K562 (cell line): ENCODE measurements at regions not wholly inside any gene's neighbourhood (a gene's known extent, or its start where the extent isn't known, plus 50 kb on each side); places are given as distances from the start of the nearest gene placed in this dataset.

Experiments
- ATAC-seq: fragments of 200-7000 bp; cut with Tn5 transposase; 3 replicates; pipeline ENCODE4 v1.9.1; 2020; ENCODE audit warnings: moderate library complexity
- BruUV-seq: library from RNA; stranded (reverse); fragments of 400-500 nt; replicated peaks from 2 replicates; lab custom pipeline; 2021; lab: Mats Ljungman, UMichigan
- CTCF ChIA-PET: fragments of 300-600 bp; formaldehyde crosslinking; extraction: SDS; loops from one replicate; lab custom pipeline; 2021; ENCODE audit warnings: low intra/inter-chr PET ratio; lab: Yijun Ruan, JAX
- POLR2A ChIA-PET: fragments of 300-600, 350-650 bp; sonication (Branson Sonifier 250); formaldehyde crosslinking; extraction: SDS; loops from one replicate; lab custom pipeline; 2021; ENCODE audit warnings: antibody characterized with exemption, inconsistent platforms; lab: Yijun Ruan, JAX
- DNase-seq, 4 experiments: peaks; one replicate each; pipeline versions ENCODE4 v3.0.0 to v3.0.0-alpha.2; 2011 to 2018; ENCODE audit warnings: low spot score in 3 of 4, mixed read lengths in 3 of 4; ENCODE audit errors: extremely low read depth in 1 of 4
- FAIRE-seq: peaks from 2 replicates; lab custom pipeline; 2011; peaks lifted over from hg19 to GRCh38; lab: Jason Lieb, UNC
- H2AFZ ChIP-seq: 2 replicates; pipeline ENCODE4 v1.6.0; 2011; ENCODE audit warnings: low read depth, low read length, control low read depth, inconsistent platforms
- H3K27ac ChIP-seq: fragments of 200-600 bp; 3 replicates; pipeline ENCODE4 v1.8.0; 2011; ENCODE audit warnings: low read depth, mild to moderate bottlenecking, control low read depth, inconsistent platforms, low read length, moderate library complexity, mixed read lengths; ENCODE audit errors: extremely low read depth
- H3K27me3 ChIP-seq, 2 experiments: fragments of 300-600 bp in 1 of 2; 2 replicates in 1 of 2; 3 replicates in 1 of 2; pipeline versions ENCODE4 v1.6.0 to v1.8.0; 2011; ENCODE audit warnings: inconsistent platforms in 2 of 2, low read length in 2 of 2, mild to moderate bottlenecking in 1 of 2, mixed read lengths in 1 of 2, moderate library complexity in 1 of 2; ENCODE audit not compliant: control insufficient read depth in 2 of 2, insufficient read depth in 2 of 2
- H3K36me3 ChIP-seq: fragments of 300-600 bp; 3 replicates; pipeline ENCODE4 v1.8.0; 2011; ENCODE audit warnings: mild to moderate bottlenecking, low read length, inconsistent platforms; ENCODE audit not compliant: control insufficient read depth, insufficient read depth
- H3K4me1 ChIP-seq, 2 experiments: fragments of 200-600 bp in 1 of 2; replicated peaks in 1 of 2; 2 replicates in 1 of 2; 3 replicates in 1 of 2; pipeline versions ENCODE4 v1.5.1 to v1.8.0; 2011; ENCODE audit warnings: inconsistent platforms in 2 of 2, low read length in 2 of 2, mild to moderate bottlenecking in 1 of 2, mixed read lengths in 1 of 2, moderate library complexity in 1 of 2; ENCODE audit not compliant: control insufficient read depth in 2 of 2, insufficient read depth in 2 of 2
- H3K4me2 ChIP-seq: 2 replicates; pipeline ENCODE4 v1.6.1; 2011; ENCODE audit warnings: low read length, control low read depth, inconsistent platforms, mixed read lengths; ENCODE audit not compliant: insufficient read depth
- H3K4me3 ChIP-seq: fragments of 200-600 bp; sonication (generic), shearing (Covaris generic); 2 replicates; pipeline ENCODE4 v1.5.1; 2016; ENCODE audit warnings: control low read depth, inconsistent platforms
- H3K79me2 ChIP-seq: fragments of 200-600 bp; 3 replicates; pipeline ENCODE4 v1.8.0; 2011; ENCODE audit warnings: low read length, inconsistent platforms; ENCODE audit not compliant: control insufficient read depth, insufficient read depth
- H3K9ac ChIP-seq, 2 experiments: 2 replicates each; pipeline versions ENCODE4 v1.6.0 to v1.6.1; 2011; ENCODE audit warnings: low read depth in 2 of 2, low read length in 2 of 2, control low read depth in 1 of 2, inconsistent platforms in 1 of 2, mild to moderate bottlenecking in 1 of 2, mixed read lengths in 1 of 2; ENCODE audit not compliant: insufficient read depth in 1 of 2
- H3K9me1 ChIP-seq: one replicate; pipeline ENCODE4 v1.6.0; 2011; ENCODE audit warnings: inconsistent platforms, mild to moderate bottlenecking, low read length, moderate library complexity; ENCODE audit not compliant: control insufficient read depth, insufficient read depth
- H3K9me3 ChIP-seq: replicated peaks from 2 replicates; pipeline ENCODE4 v1.5.1; 2011; ENCODE audit warnings: low read depth, low read length, inconsistent platforms; ENCODE audit not compliant: control insufficient read depth, insufficient read depth
- H4K20me1 ChIP-seq: replicated peaks from 2 replicates; pipeline ENCODE4 v1.6.1; 2011; ENCODE audit warnings: low read length, inconsistent platforms, mixed read lengths; ENCODE audit not compliant: control insufficient read depth, insufficient read depth
- ARID1B ChIP-seq: fragments of 450-650 bp; IDR thresholded peaks from 2 replicates; pipeline ENCODE4 v1.6.1; 2016; ENCODE audit warnings: antibody characterized with exemption, mild to moderate bottlenecking, inconsistent platforms
- E2F3 ChIP-seq: fragments of 250-450 bp; sonication (Bioruptor Pico); IDR thresholded peaks from 2 replicates; pipeline ENCODE4 v1.4.0; 2020; ENCODE audit warnings: mild to moderate bottlenecking
- ELK3 ChIP-seq: fragments of 450-650 bp; formaldehyde crosslinking; IDR thresholded peaks from 2 replicates; pipeline ENCODE4 v1.4.0; 2020; ENCODE audit warnings: mild to moderate bottlenecking
- ERF ChIP-seq: fragments of 450-650 bp; formaldehyde crosslinking; IDR thresholded peaks from 2 replicates; pipeline ENCODE4 v1.4.0; 2020; ENCODE audit warnings: mild to moderate bottlenecking, mixed read lengths
- GTF2A2 ChIP-seq: IDR thresholded peaks from 2 replicates; pipeline ENCODE4 v1.6.1; 2016; ENCODE audit warnings: mild to moderate bottlenecking, missing genetic modification characterization, missing compliant biosample characterization
- RBFOX2 ChIP-seq: fragments of 200-400 bp; formaldehyde crosslinking; IDR thresholded peaks from 2 replicates; pipeline ENCODE4 v1.6.1; 2017; ENCODE audit warnings: low read depth, mild to moderate bottlenecking, low read length, moderate library complexity
- SAFB ChIP-seq: fragments of 200-400 bp; formaldehyde crosslinking; IDR thresholded peaks from 2 replicates; pipeline ENCODE4 v1.6.1; 2017; ENCODE audit warnings: low read depth, low read length, borderline replicate concordance
- SMC3 ChIP-seq: conservative IDR thresholded peaks from 2 replicates; pipeline ENCODE4 v1.6.1; 2011; ENCODE audit warnings: low read depth, low read length, improper control_type of control experiment; ENCODE audit not compliant: insufficient read depth
- TAL1 ChIP-seq: fragments of 450-650 bp; IDR thresholded peaks from 2 replicates; pipeline ENCODE4 v1.6.1; 2016; ENCODE audit warnings: mild to moderate bottlenecking
- ZNF143 ChIP-seq: sonication (generic); formaldehyde crosslinking; IDR thresholded peaks from 2 replicates; pipeline ENCODE4 v1.9.0; 2022; ENCODE audit warnings: mild to moderate bottlenecking, missing genetic modification reagents
- ZNF512 ChIP-seq: IDR thresholded peaks from 2 replicates; pipeline ENCODE4 v1.6.1; 2016; ENCODE audit warnings: missing genetic modification characterization, missing compliant biosample characterization
- ZNF717 ChIP-seq: fragments of 250-450 bp; sonication (Bioruptor Pico); IDR thresholded peaks from 2 replicates; pipeline ENCODE4 v1.5.0; 2021
- ZZZ3 ChIP-seq: fragments of 450-650 bp; IDR thresholded peaks from 2 replicates; pipeline ENCODE4 v1.6.1; 2016; ENCODE audit warnings: antibody characterized with exemption, mild to moderate bottlenecking, moderate library complexity
- WGBS: fragments of 100-300 bp; shearing (Covaris generic); methylation state at CpG from one replicate; pipeline ENCODE4 v1.1.6; 2016; ENCODE audit warnings: low coverage, mixed read lengths; ENCODE audit not compliant: insufficient coverage; ENCODE audit errors: missing lambda C conversion rate; 5-methylcytosine and 5-hydroxymethylcytosine counted together
- in situ Hi-C: fragments of 300-500 bp; cut with MboI; formaldehyde crosslinking; loops from 4 replicates; pipeline ENCODE4 v1.15.0; 2018; ENCODE audit warnings: inconsistent platforms, mixed read lengths
- intact Hi-C: fragments of 100-400 bp; cut with micrococcal nuclease; formaldehyde crosslinking; loops from 2 replicates; pipeline ENCODE4 v1.14.2; 2022
- TF ChIP-seq, protein P1 (sequence below): sonication (generic); formaldehyde crosslinking; IDR thresholded peaks from 2 replicates; pipeline ENCODE4 v1.8.0; 2023; ENCODE audit warnings: mild to moderate bottlenecking, missing genetic modification reagents

- TF ChIP-seq ARID1B: no peak
- TF ChIP-seq ERF: no peak
- TF ChIP-seq SMC3: no peak
- TF ChIP-seq TAL1: no peak
- TF ChIP-seq SAFB: no peak
- TF ChIP-seq, all 486 proteins: peak for 0
Measured at GRCh38 chr2:12543076-12543977, 173.4 kb upstream of the TRIB2 start (continued).

DNA sequence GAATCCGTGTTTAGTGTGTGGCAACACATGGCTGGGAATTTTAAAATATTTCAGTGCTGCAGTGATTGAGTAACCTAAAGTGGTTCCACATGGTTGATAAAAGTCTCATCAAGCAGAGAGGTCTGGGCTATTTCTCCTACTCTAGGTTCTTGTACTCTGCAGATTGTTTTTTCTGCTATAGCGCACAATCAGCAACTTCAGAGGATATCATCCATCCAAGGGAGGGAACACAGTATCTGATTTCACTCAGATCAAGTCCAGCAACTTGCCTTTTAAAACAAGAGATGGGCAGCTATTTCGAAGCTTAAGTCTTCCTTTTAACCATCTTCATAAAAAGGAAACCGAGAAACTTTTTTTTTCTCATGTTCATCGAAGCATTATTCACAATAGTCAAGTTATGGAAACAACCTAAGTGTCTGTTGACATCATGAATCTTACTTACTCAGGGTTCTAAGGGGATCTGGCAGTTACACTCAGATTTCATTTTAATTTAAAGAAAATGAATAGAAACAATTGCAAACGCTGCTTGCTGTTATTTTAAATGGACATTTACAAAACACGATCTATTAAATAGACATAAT, 172.7 kb upstream of the TRIB2 start:
- H3K4me2 ChIP-seq: no peak overlapping the region
- BruUV-seq: no TSS peak
- FAIRE-seq (no peak), ATAC-seq (no peak), DNase-seq (no peak)
- CTCF ChIA-PET: no interaction called here
- H3K9ac ChIP-seq: no peak overlapping the region
- in situ Hi-C loops (no loop called here), intact Hi-C loops (no loop called here)
- H3K27me3 ChIP-seq: no peaks in the 10 kb centered on the region
- no peak overlapping the region for H3K27ac ChIP-seq
- H4K20me1 ChIP-seq: no peaks in the 10 kb centered on the region
- no peaks in the 10 kb centered on the region for H3K79me2 ChIP-seq
- H3K4me3 ChIP-seq: no peak overlapping the region
- H2AFZ ChIP-seq: no peak overlapping the region
- WGBS: 62% methylated on average over 7 of the region's 7 CpGs
- POLR2A ChIA-PET: no interaction called here
- no peaks in the 10 kb centered on the region for H3K9me1 ChIP-seq
- no peaks in the 10 kb centered on the region for H3K36me3 ChIP-seq
- no peaks in the 10 kb centered on the region for H3K4me1 ChIP-seq
- no peaks in the 10 kb centered on the region for H3K9me3 ChIP-seq
- TF ChIP-seq ELK3 (CRISPR knock-in tag): no peak
- TF ChIP-seq ZZZ3: no peak
- no peak for TF ChIP-seq ZNF512 (tag)
- TF ChIP-seq ZNF717: no peak
- TF ChIP-seq, protein P1, sequence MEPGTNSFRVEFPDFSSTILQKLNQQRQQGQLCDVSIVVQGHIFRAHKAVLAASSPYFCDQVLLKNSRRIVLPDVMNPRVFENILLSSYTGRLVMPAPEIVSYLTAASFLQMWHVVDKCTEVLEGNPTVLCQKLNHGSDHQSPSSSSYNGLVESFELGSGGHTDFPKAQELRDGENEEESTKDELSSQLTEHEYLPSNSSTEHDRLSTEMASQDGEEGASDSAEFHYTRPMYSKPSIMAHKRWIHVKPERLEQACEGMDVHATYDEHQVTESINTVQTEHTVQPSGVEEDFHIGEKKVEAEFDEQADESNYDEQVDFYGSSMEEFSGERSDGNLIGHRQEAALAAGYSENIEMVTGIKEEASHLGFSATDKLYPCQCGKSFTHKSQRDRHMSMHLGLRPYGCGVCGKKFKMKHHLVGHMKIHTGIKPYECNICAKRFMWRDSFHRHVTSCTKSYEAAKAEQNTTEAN (CRISPR knock-in tag): no peak
- TF ChIP-seq RBFOX2: no peak
- TF ChIP-seq ZNF143 (CRISPR knock-in tag): no peak
- no peak for TF ChIP-seq E2F3 (CRISPR knock-in tag)
- no peak for TF ChIP-seq GTF2A2
